ENCODE measurements at regions not wholly inside any gene's neighbourhood (a gene's known extent, or its start where the extent isn't known, plus 50 kb on each side); places are given as distances from the start of the nearest gene placed in this dataset.

DNA sequence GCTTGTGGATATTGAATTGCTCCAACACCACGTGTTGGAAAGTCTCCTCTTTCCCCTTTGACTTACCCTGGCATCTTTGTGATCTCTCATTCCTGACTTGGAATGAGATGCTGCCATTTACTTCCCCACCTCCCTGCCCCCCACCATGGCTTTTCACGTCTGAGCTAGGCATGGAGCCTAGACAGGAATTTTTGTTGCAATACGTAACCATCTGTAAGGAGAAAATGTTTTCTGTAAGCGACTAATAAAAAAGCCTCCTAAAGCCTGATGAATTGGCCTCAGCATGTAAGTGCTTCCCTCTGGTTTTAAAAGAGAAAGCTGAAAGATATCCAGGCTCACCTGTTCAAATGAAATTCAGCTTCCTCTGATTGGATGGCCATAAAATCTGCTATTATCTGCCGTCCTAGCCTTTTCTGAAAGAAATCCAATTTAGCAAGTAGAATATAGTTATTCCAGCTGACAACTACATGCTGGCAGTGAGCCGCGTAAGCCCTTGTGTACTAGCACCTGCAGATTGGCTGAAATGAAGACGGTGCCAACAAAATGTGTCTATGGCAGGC, 200.1 kb downstream of the NSG2 start:
- Mint-ChIP-seq H3K27ac (no peak overlapping the region), H3K27me3 (peaks cover 4% of the 10 kb centered on the region), H3K4me1 (no peaks in the 10 kb centered on the region), H3K4me3 (no peak overlapping the region), H3K36me3 (ENCODE audit: low read depth) (no peaks in the 10 kb centered on the region), H3K9me3 (ENCODE audit: low read depth) (peaks cover 6% of the 10 kb centered on the region)
- ATAC-seq (no peak), DNase-seq (no peak)
- ChIA-PET POLR2A (no interaction called here), CTCF (no interaction called here)
- intact Hi-C loops (cut with DNase I, micrococcal nuclease): no loop called here

DNA sequence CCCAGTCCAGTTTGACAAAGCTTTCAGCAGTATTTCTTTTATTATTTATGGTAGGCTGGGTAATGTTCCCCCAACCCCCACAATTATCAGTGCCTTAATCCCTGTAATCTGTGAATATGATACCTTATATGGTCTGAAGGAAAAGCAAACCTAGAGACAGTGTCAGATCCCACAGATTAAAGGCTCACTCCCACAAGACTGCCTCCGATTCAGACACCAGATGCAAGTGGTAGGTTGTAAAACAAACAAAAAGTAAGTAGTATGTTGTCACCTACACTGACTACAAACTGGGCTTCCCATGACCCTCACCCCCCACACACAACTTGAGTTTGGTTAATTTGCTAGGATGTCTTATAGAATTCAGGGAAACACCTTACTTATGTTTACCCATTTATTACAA, 201.2 kb downstream of the NSG2 start:
- ChIA-PET POLR2A (no interaction called here), CTCF (no interaction called here)
- H3K4me1 Mint-ChIP-seq: no peaks in the 10 kb centered on the region
- intact Hi-C loops (cut with DNase I, micrococcal nuclease): no loop called here
- no peak overlapping the region for H3K4me3 Mint-ChIP-seq
- DNase-seq (no peak), ATAC-seq (no peak)
- no peaks in the 10 kb centered on the region for H3K36me3 Mint-ChIP-seq (ENCODE audit: low read depth)
- peaks cover 4% of the 10 kb centered on the region for H3K27me3 Mint-ChIP-seq
- peaks cover 6% of the 10 kb centered on the region for H3K9me3 Mint-ChIP-seq (ENCODE audit: low read depth)
- no peak overlapping the region for H3K27ac Mint-ChIP-seq

DNA sequence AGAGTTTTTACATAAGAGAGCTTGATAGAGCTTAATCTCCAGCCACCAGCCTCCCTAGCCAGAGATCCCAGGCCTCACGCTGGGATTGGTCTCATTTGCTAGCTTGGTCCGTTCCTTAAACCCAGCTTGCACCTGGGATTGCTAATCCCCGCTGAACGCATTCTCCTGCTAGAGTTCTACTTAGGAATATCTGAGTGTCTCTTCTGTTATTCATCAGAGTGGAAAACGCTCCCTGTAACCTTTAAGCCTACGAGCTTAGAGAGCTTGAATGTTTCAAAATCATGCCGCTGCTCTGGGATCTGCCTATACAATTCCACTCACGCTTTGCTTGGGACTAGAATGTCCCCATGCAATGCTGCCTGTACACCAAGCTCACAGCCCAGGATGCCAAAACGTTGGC, 201.8 kb downstream of the NSG2 start:
- intact Hi-C loops (cut with DNase I, micrococcal nuclease): no loop called here
- DNase-seq (no peak), ATAC-seq (no peak)
- Mint-ChIP-seq H3K27me3 (peaks cover 4% of the 10 kb centered on the region), H3K36me3 (ENCODE audit: low read depth) (no peaks in the 10 kb centered on the region), H3K4me1 (no peaks in the 10 kb centered on the region), H3K27ac (no peak overlapping the region), H3K4me3 (no peak overlapping the region), H3K9me3 (ENCODE audit: low read depth) (peaks cover 6% of the 10 kb centered on the region)
- CTCF ChIA-PET: interaction anchor here (0.6 kb wide), 1 partner anchor 63 kb away, joined by 3 read pairs; no protein-coding TSS in a partner anchor
- POLR2A ChIA-PET: no interaction called here

DNA sequence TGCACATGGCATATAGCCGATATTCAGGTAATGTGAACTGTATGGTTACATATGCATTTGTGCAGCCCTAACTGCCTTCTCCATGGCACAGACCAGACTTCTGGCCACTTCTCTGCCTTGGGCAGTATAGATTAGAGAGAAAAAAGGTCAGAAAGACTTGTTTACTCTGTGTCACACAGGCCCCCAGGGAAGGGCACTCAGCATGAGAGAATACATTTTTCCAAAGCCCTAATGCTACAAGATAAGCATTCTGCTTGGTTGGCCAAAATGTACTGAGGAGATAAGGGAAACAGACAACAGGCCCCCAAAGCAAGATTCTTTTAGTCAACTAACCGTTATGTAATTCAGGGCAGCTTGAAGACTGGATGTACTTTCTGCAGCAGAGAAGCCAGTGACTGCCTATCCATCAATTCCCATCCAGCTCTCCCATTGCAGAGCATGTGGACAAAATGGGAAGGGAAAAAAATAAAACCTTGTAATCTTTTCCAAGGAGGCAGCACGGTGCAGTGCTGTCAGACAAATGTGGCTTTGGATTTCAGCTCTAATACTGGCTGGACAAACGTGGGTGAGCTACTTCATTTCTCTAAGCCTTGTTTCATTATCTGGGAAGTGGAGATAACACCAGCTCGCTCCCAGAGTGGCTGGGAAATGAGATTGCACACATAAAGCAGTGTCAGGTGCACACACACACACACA, 205.9 kb downstream of the NSG2 start:
- H3K4me3 Mint-ChIP-seq: no peak overlapping the region
- no peaks in the 10 kb centered on the region for H3K9me3 Mint-ChIP-seq (ENCODE audit: low read depth)
- intact Hi-C loops (cut with DNase I, micrococcal nuclease): no loop called here
- DNase-seq (no peak), ATAC-seq (no peak)
- no peaks in the 10 kb centered on the region for H3K36me3 Mint-ChIP-seq (ENCODE audit: low read depth)
- H3K4me1 Mint-ChIP-seq: no peaks in the 10 kb centered on the region
- H3K27me3 Mint-ChIP-seq: peaks cover 6% of the 10 kb centered on the region
- ChIA-PET CTCF (no interaction called here), POLR2A (no interaction called here)
- no peak overlapping the region for H3K27ac Mint-ChIP-seq

DNA sequence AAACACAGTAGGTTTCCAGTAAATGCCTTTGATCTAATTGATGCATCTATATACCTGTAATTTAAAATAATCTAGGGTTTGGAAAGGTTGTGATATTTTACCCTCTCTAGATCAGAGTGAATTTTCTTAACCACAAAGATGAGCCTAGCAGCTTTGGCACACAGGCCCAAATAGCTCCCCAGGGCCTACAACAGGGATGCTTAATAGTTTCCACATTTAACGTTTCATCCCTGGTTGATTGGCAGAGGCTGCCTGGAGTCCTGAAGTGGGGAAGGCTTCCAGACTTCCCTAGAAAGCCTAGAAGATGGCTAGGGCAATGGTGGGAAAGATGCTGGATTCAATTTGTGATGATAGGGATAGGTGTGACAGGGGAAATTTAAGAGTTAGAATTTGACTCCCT, 206.6 kb downstream of the NSG2 start:
- H3K27me3 Mint-ChIP-seq: peaks cover 9% of the 10 kb centered on the region
- no peak overlapping the region for H3K27ac Mint-ChIP-seq
- ATAC-seq (no peak), DNase-seq (no peak)
- ChIA-PET POLR2A (no interaction called here), CTCF (no interaction called here)
- no peaks in the 10 kb centered on the region for H3K4me1 Mint-ChIP-seq
- H3K4me3 Mint-ChIP-seq: no peak overlapping the region
- H3K9me3 Mint-ChIP-seq (ENCODE audit: low read depth): no peaks in the 10 kb centered on the region
- intact Hi-C loops (cut with DNase I, micrococcal nuclease): no loop called here
- no peaks in the 10 kb centered on the region for H3K36me3 Mint-ChIP-seq (ENCODE audit: low read depth)

DNA sequence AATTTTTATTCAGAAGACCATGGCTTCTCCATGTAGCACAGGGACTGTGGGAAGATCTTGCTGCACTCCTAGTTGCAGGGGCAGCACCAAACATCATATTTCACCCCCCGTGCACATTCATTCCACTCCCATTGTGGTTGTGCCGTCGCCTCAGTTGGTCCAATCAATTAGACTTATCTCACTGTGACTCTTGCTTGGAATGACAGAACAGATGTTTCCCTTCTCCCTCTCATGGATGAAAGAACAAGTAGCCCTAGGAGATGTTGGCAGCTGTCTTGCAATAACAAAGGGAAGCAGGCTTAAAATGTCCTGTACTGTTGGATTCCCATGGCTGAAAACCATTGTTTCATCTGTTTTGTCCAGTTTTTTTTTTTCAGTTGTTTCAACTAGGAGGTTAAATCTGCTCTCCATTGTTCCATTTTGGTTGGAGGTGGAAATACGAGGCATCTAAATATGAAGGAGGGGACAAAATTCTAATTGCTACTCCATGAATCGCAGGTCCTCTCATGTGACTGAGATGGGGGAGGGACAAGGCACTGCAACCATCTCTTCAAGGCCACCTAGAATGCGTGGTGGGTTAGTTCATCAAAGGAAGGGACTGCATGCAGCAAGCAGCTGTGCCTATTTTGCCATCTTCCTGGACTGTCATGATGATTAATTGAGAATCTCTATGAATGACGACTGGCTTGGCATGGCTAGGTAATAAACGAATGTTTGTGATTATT, 214.4 kb downstream of the NSG2 start:
- Mint-ChIP-seq H3K27ac (no peak overlapping the region), H3K9me3 (ENCODE audit: low read depth) (peaks cover 1% of the 10 kb centered on the region), H3K4me1 (no peaks in the 10 kb centered on the region), H3K27me3 (peaks cover 24% of the 10 kb centered on the region), H3K36me3 (ENCODE audit: low read depth) (no peaks in the 10 kb centered on the region), H3K4me3 (no peak overlapping the region)
- ChIA-PET CTCF (no interaction called here), POLR2A (no interaction called here)
- DNase-seq: no peak
- ATAC-seq: no peak
- intact Hi-C loops (cut with DNase I, micrococcal nuclease): no loop called here

DNA sequence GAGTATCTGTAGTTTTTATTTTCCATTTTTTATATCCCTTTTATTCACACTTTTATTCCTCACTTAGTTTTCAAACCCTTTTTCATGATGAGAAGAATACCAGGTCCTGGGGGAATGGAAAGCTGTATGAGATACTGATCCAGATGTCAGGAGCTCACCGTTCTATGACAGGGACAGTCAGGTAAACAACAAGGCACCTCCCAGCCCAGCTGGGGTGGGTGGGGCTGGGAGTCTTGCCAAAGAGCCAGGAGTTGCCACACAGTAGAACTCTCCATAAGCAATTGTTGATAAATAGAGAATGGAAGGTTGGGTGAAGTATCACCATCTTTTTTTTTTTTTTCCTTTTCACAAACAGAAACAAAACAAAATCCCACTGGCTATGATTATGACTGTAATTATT, 225.8 kb downstream of the NSG2 start:
- intact Hi-C loops (cut with DNase I, micrococcal nuclease): no loop called here
- Mint-ChIP-seq H3K9me3 (ENCODE audit: low read depth) (no peaks in the 10 kb centered on the region), H3K27me3 (peaks cover 5% of the 10 kb centered on the region), H3K4me3 (no peak overlapping the region), H3K27ac (no peak overlapping the region), H3K36me3 (ENCODE audit: low read depth) (no peaks in the 10 kb centered on the region), H3K4me1 (no peaks in the 10 kb centered on the region)
- ATAC-seq (no peak), DNase-seq (no peak)
- ChIA-PET CTCF (no interaction called here), POLR2A (no interaction called here)

DNA sequence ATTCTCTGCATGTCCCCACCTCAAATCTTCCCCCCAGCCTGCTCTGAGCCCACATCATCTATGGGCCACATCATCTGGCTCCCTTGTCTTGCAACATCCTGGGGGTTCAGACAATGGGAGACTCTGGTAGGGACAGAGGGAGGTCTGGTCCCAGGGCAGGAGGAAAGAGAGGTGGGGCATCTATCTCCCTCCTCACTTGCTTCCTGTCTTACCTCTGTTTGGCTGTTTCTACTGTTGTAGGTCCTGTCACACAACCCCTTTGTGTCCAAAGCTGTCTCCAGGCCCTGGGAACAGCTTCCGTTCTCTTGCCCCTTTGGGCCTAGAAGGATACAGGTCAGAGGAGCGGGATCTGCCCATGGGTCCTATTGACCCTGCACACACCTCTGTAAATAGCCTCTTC, 227.2 kb downstream of the NSG2 start:
- no peak for ATAC-seq
- no peak overlapping the region for H3K27ac Mint-ChIP-seq
- H3K36me3 Mint-ChIP-seq (ENCODE audit: low read depth): no peaks in the 10 kb centered on the region
- no peak overlapping the region for H3K4me3 Mint-ChIP-seq
- no peaks in the 10 kb centered on the region for H3K9me3 Mint-ChIP-seq (ENCODE audit: low read depth)
- no peaks in the 10 kb centered on the region for H3K4me1 Mint-ChIP-seq
- CTCF ChIA-PET: no interaction called here
- H3K27me3 Mint-ChIP-seq: peaks cover 5% of the 10 kb centered on the region
- intact Hi-C loops (cut with DNase I, micrococcal nuclease): no loop called here
- no peak for DNase-seq
- POLR2A ChIA-PET: interaction anchor here (0.5 kb wide), 1 partner anchor 87 kb away, joined by 3 read pairs; no protein-coding TSS in a partner anchor

DNA sequence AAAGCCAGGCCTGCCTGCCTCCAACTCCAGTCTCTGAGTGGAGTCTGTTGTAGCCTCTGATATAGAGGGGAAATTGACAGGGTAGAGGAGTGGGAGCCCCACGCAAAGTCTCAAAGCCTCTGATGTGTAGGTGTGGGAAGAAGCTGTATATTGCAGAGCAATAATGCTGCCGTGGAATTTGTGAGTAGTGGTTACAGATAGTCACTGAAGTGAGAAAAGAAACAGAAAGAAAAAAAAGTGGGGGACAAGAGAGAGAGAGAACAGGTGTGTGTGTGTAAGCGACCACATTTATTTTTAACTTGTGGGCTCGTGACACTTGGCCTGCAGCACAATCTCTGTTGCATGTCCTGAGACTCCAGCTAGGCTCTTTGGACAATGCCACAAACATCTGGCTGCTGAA, 227.8 kb downstream of the NSG2 start:
- Mint-ChIP-seq H3K27me3 (peaks cover 5% of the 10 kb centered on the region), H3K9me3 (ENCODE audit: low read depth) (no peaks in the 10 kb centered on the region), H3K4me1 (no peaks in the 10 kb centered on the region), H3K27ac (no peak overlapping the region), H3K4me3 (no peak overlapping the region), H3K36me3 (ENCODE audit: low read depth) (no peaks in the 10 kb centered on the region)
- ChIA-PET POLR2A (no interaction called here), CTCF (interaction anchor here (0.6 kb wide), 1 partner anchor 31 kb away, joined by 3 read pairs; no protein-coding TSS in a partner anchor)
- no peak for ATAC-seq
- DNase-seq: no peak
- intact Hi-C loops (cut with DNase I, micrococcal nuclease): no loop called here

DNA sequence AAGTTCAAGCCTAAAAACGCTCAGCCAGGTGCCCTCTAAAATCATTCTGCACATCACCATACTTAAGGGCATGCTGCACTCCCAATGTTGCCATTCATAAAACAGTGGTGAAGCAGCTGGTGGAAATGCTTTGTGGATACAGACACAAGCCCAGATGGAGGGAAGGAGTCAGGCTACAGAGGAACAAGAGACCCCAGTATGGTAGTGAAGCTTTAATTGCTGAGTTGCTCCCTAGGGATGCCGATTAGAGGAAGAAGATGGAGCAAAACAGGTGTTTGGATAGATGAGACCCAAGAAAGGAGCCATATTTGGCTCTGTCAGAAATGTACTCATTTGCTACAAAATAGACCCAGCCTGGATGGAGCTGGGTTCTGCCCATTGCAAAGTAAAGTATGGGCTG, 230.5 kb downstream of the NSG2 start:
- CTCF ChIA-PET: no interaction called here
- Mint-ChIP-seq H3K36me3 (ENCODE audit: low read depth) (no peaks in the 10 kb centered on the region), H3K4me3 (no peak overlapping the region)

DNA sequence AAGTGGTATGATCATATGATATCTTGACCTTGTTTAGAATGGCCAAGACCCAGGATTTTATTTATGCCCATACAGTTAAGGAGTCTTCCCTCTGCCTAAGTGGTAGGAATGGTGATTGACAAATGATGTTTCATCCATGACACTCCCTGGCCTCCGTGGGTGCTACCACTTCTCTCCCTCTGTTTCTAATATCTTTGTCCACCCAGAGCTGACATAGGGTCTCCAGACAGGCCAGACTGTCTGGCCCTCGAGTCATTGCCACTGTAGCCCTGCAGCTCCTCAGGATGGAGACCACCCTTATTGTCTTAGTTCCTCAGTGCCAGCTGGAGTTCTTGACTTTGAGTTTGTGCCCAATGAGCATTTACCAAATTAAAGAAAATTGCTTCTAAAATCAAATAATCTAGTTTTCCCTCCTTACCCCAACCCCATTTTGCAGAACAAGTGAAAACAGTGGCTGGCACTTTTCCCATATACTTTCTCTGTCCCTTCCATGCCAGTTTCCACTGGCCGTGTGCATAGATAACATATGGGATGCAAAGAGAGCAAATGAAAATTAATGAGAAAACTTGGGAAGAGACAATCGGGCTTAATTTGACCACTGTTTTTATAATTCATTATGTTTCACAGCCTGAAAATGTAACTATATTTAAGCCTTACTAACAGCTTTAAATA, 235.7 kb downstream of the NSG2 start:
- ChIA-PET POLR2A (no interaction called here), CTCF (no interaction called here)
- no peak for ATAC-seq
- no peaks in the 10 kb centered on the region for H3K9me3 Mint-ChIP-seq (ENCODE audit: low read depth)
- H3K4me1 Mint-ChIP-seq: no peaks in the 10 kb centered on the region
- intact Hi-C loops (cut with DNase I, micrococcal nuclease): no loop called here
- H3K27ac Mint-ChIP-seq: no peak overlapping the region
- DNase-seq: no peak
- H3K36me3 Mint-ChIP-seq (ENCODE audit: low read depth): no peaks in the 10 kb centered on the region
- H3K4me3 Mint-ChIP-seq: no peak overlapping the region
- peaks cover 11% of the 10 kb centered on the region for H3K27me3 Mint-ChIP-seq

More for the DNA sequence above, 230.5 kb downstream of the NSG2 start:
- intact Hi-C loops (cut with DNase I, micrococcal nuclease): no loop called here
- ATAC-seq (no peak), DNase-seq (no peak)
- H3K4me1 Mint-ChIP-seq: no peaks in the 10 kb centered on the region
- POLR2A ChIA-PET: no interaction called here
- peaks cover 5% of the 10 kb centered on the region for H3K27me3 Mint-ChIP-seq
- no peaks in the 10 kb centered on the region for H3K9me3 Mint-ChIP-seq (ENCODE audit: low read depth)
- H3K27ac Mint-ChIP-seq: no peak overlapping the region

DNA sequence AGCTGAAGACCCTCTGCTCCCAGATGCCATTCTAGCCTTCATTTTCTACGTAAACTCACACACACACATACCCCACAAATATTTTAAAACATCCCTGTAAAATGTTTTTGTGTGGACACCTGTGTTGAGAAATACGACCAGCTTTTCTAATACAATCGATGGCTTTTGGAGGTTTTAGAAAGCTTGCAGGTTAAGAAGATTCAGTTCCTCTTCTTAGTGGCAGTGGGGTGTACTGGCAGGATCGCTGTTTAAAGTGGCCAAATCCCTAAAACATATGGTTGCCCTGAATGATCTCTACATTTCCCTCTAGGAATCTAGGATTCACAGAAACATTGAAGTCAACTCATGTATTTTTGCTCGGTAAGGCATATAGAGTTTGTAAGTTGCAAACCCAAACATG, 236.3 kb downstream of the NSG2 start:
- peaks cover 11% of the 10 kb centered on the region for H3K27me3 Mint-ChIP-seq

More for the DNA sequence above, 236.3 kb downstream of the NSG2 start:
- no peaks in the 10 kb centered on the region for H3K36me3 Mint-ChIP-seq (ENCODE audit: low read depth)
- no peak for DNase-seq
- H3K4me1 Mint-ChIP-seq: no peaks in the 10 kb centered on the region
- no peak overlapping the region for H3K27ac Mint-ChIP-seq
- ChIA-PET POLR2A (no interaction called here), CTCF (no interaction called here)
- no peak for ATAC-seq
- no peaks in the 10 kb centered on the region for H3K9me3 Mint-ChIP-seq (ENCODE audit: low read depth)
- intact Hi-C loops (cut with DNase I, micrococcal nuclease): no loop called here
- H3K4me3 Mint-ChIP-seq: no peak overlapping the region

All from activated CD4-positive, alpha-beta T cell treated with anti-CD3 and anti-CD28 coated beads for 36 hours (primary cell).